Breast epithelium (tissue), 4 donors: ENCODE measurements at regions not wholly inside any gene's neighbourhood (a gene's known extent, or its start where the extent isn't known, plus 50 kb on each side); places are given as distances from the start of the nearest gene placed in this dataset.
"Not testable (repeated sequence)": the region's sequence is repeated elsewhere in the genome, so short reads cannot be mapped to it uniquely, and the experiment has no call there.

Experiments used
- DNase-seq, 2 donors: peaks; one replicate each; pipeline ENCODE4 v3.0.0-alpha.2; 2019; ENCODE audit warnings: low spot score in 2 of 2
- H3K27ac ChIP-seq, 2 donors: fragments of 200-600 bp; sonication (generic) in 1 of 2; one replicate each; pipeline ENCODE4 v1.5.1; 2016 to 2019; ENCODE audit warnings: mild to moderate bottlenecking in 1 of 2
- H3K27me3 ChIP-seq, 2 donors: fragments of 200-600 bp; sonication (generic) in 1 of 2; one replicate each; pipeline versions ENCODE4 v1.5.1 to v1.6.0; 2017 to 2019; ENCODE audit warnings: control low read depth in 1 of 2, mild to moderate bottlenecking in 1 of 2
- H3K36me3 ChIP-seq: fragments of 200-600 bp; one replicate; pipeline ENCODE4 v1.5.1; 2019
- H3K4me1 ChIP-seq, 2 donors: fragments of 200-600 bp; sonication (generic); one replicate each; pipeline ENCODE4 v1.5.1; 2016 to 2019; ENCODE audit warnings: control low read depth in 1 of 2
- H3K4me3 ChIP-seq, 3 donors: fragments of 200-600 bp; sonication (generic); 1 replicate in 2 of 3; 2 replicates in 1 of 3; pipeline ENCODE4 v1.5.1; 2016 to 2019; ENCODE audit warnings: mild to moderate bottlenecking in 3 of 3, moderate library complexity in 2 of 3
- H3K9me3 ChIP-seq, 2 donors: fragments of 200-600 bp; sonication (generic) in 1 of 2; one replicate each; pipeline ENCODE4 v1.5.1; 2016 to 2019; ENCODE audit warnings: control low read depth in 1 of 2
- CTCF ChIP-seq, 3 donors: fragments of 450-650 bp; IDR thresholded peaks; one replicate each; pipeline ENCODE4 v1.5.1; 2016 to 2017; ENCODE audit warnings: antibody characterized with exemption in 3 of 3, mild to moderate bottlenecking in 3 of 3, moderate library complexity in 3 of 3
- POLR2A ChIP-seq: fragments of 450-650 bp; IDR thresholded peaks from one replicate; pipeline ENCODE4 v1.6.1; 2016; ENCODE audit warnings: antibody characterized with exemption, mild to moderate bottlenecking, moderate library complexity
- POLR2AphosphoS5 ChIP-seq, 3 donors: sonication (generic); formaldehyde crosslinking; IDR thresholded peaks; one replicate each; pipeline ENCODE4 v1.6.1; 2017; ENCODE audit warnings: antibody characterized with exemption in 3 of 3
- intact Hi-C: fragments of 100-400 bp; cut with DNase I; formaldehyde crosslinking; loops from one replicate; pipeline ENCODE4 v1.15.1; 2023; ENCODE audit warnings: low total_unique reads

DNA sequence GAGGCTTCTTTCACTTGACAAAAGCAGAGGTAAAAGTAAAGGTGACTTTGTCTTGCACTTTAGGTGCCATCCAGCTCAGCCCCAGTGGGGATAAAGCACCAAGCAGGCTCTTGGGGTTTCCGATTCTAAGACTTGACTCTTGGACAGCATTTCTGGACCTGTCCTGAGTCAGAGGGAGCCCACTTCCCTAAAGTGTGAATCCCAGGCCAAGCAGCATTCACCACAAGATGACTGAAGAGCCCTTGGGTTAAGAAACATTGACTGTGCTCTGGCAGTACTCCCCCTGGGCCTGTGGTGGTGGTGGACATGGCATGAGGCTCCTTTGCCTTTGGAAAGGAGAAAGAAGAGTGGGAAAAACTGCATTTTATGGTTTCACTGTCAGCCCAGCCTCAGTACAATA is 638.0 kb upstream of the VRK2 start:
- no peak for DNase-seq
- TF ChIP-seq POLR2A (no peak), CTCF (IDR thresholded peaks at IDR 0.05) (no peak), POLR2AphosphoS5 (IDR thresholded peaks at IDR 0.05) (no peak)
- no peak overlapping the region for H3K27ac ChIP-seq
- peaks cover 5 to 24% of the 10 kb centered on the region in 2 donors for H3K9me3 ChIP-seq
- no peaks in the 10 kb centered on the region for H3K4me1 ChIP-seq
- H3K36me3 ChIP-seq, result no peaks in the 10 kb centered on the region
- no peaks in the 10 kb centered on the region for H3K27me3 ChIP-seq
- intact Hi-C loops, result no loop called here
- H3K4me3 ChIP-seq, result no peak overlapping the region

- Histone ChIP-seq H3K4me3 (no peak overlapping the region), H3K9me3 (peaks cover 5 to 26% of the 10 kb centered on the region in 2 donors), H3K4me1 (no peaks in the 10 kb centered on the region), H3K27me3 (no peaks in the 10 kb centered on the region), H3K36me3 (no peaks in the 10 kb centered on the region), H3K27ac (no peak overlapping the region)
- intact Hi-C loops, result no loop called here
- DNase-seq, result no peak
- TF ChIP-seq CTCF (IDR thresholded peaks at IDR 0.05), result no peak
Measured at GRCh38 chr2:57417007-57417406, 629.6 kb upstream of the VRK2 start.

DNA sequence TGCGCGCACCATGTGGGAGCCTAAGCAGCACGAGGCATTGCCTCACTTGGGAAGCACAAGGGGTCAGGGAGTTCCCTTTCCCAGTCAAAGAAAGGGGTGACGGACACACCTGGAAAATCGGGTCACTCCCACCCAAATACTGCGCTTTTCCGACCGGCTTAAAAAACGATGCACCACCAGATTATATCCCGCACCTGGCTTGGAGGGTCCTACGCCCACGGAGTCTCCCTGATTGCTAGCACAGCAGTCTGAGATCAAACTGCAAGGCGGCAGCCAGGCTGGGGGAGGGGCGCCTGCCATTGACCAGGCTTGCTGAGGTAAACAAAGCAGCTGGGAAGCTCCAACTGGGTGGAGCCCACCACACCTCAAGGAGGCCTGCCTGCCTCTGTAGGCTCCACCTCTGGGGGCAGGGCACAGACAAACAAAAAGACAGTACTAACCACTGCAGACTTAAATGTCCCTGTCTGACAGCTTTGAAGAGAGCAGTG is 627.7 kb upstream of the VRK2 start:
- H3K4me3 ChIP-seq, H3K27me3 ChIP-seq, DNase-seq, intact Hi-C loops, H3K36me3 ChIP-seq, H3K9me3 ChIP-seq, H3K4me1 ChIP-seq, H3K27ac ChIP-seq: not testable (repeated sequence)

- intact Hi-C loops, result no loop called here
- H3K36me3 ChIP-seq, result no peaks in the 10 kb centered on the region
- H3K4me1 ChIP-seq, result no peaks in the 10 kb centered on the region
- DNase-seq, result no peak
- H3K27ac ChIP-seq, result no peak overlapping the region
- no peak for TF ChIP-seq CTCF (IDR thresholded peaks at IDR 0.05)
- no peak for TF ChIP-seq POLR2A
- TF ChIP-seq POLR2AphosphoS5 (IDR thresholded peaks at IDR 0.05), result no peak
- H3K27me3 ChIP-seq, result no peaks in the 10 kb centered on the region
- no peaks in the 10 kb centered on the region for H3K9me3 ChIP-seq
- no peak overlapping the region for H3K4me3 ChIP-seq
Measured at GRCh38 chr2:57429831-57430230, 616.8 kb upstream of the VRK2 start.

- no peak for TF ChIP-seq CTCF (IDR thresholded peaks at IDR 0.05)
- no peak for TF ChIP-seq POLR2A
- TF ChIP-seq POLR2AphosphoS5 (IDR thresholded peaks at IDR 0.05), result no peak
- Histone ChIP-seq H3K27me3 (no peaks in the 10 kb centered on the region), H3K4me1 (no peaks in the 10 kb centered on the region), H3K9me3 (no peaks in the 10 kb centered on the region), H3K27ac (no peak overlapping the region), H3K4me3 (no peak overlapping the region), H3K36me3 (no peaks in the 10 kb centered on the region)
- DNase-seq, result no peak
- intact Hi-C loops, result no loop called here
Measured at GRCh38 chr2:57432528-57432927, 614.1 kb upstream of the VRK2 start.

- H3K9me3 ChIP-seq, result no peaks in the 10 kb centered on the region
- no peaks in the 10 kb centered on the region for H3K4me1 ChIP-seq
- no peak for DNase-seq
- H3K4me3 ChIP-seq, result no peak overlapping the region
- intact Hi-C loops, result no loop called here
- H3K27ac ChIP-seq, result no peak overlapping the region
- TF ChIP-seq POLR2A, result no peak
- no peak for TF ChIP-seq POLR2AphosphoS5 (IDR thresholded peaks at IDR 0.05)
- TF ChIP-seq CTCF (IDR thresholded peaks at IDR 0.05), result no peak
- no peaks in the 10 kb centered on the region for H3K27me3 ChIP-seq
- no peaks in the 10 kb centered on the region for H3K36me3 ChIP-seq
Measured at GRCh38 chr2:57434441-57434840, 612.2 kb upstream of the VRK2 start.
